GM19238 (cell line): ENCODE measurements at regions not wholly inside any gene's neighbourhood (a gene's known extent, or its start where the extent isn't known, plus 50 kb on each side); places are given as distances from the start of the nearest gene placed in this dataset.

Source experiments
- DNase-seq: peaks from one replicate; pipeline ENCODE4 v3.0.0; 2011; ENCODE audit warnings: low spot score; ENCODE audit not compliant: insufficient read length

DNA sequence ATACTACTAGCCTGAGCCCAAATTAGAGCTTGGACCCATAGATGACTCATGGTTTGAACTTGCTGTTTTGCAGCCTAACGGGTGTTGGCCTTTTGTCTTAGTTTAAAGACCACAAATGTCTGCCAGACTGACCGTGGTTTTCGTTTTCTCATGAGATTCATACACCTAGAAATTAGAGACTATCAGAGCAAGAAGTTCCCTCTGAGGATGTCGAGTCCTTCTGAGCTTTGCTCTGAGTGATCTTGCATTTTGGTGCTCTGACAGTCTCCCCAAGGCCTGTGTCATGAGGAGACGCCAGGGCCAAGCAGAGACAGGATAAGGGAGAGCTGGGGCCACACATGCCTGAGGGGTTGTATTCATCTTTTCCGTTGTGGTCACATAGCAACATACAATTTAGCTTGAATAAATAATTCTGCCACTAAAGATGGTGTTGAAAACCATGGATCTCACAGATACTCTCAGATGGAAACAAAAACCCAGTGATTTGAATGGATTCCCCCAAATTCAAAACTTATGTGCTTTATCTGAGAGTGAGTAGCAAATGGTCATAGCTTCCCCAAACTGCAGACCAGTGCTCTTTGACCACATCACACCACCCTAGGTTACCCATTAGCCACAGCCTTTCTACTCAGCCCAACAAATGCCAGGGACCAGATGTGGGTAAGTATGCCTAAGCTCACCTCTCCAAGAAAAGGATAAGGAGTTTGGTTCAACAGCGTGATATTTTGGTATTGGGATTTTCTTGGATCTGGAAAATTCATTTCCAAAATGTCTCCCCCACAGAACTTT lies 762.0 kb upstream of the IGFBP3 start:
- DNase-seq: no peak

GRCh38 chr7:46681865-46682503 lies 760.9 kb upstream of the IGFBP3 start:
- DNase-seq: no peak

GRCh38 chr7:46680147-46680546 lies 759.1 kb upstream of the IGFBP3 start:
- no peak for DNase-seq

- no peak for DNase-seq
Measured at GRCh38 chr7:46679671-46680070, 758.6 kb upstream of the IGFBP3 start.

GRCh38 chr7:46678421-46678820 lies 757.3 kb upstream of the IGFBP3 start:
- DNase-seq: no peak

- no peak for DNase-seq
Measured at GRCh38 chr7:46675456-46675855, 754.4 kb upstream of the IGFBP3 start.

DNA sequence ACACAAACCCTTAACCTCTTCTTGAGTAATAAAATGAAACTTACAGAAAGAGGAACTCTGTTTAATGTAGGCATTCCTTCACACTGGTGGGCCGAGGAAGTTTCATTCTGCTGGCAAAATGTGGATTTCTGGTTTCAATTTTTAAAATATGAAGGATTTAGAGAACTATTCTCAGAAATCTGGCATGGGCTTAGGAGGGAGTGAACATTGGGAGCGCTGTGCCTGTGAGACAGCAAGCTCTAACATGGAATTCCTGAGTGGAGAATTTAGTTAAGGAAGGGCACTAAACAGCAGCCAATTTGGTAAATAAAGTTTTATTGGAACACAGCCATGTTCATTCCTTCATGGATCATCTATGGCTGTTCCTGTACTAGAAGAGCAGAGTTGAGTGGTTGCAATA lies 751.8 kb upstream of the IGFBP3 start:
- DNase-seq: no peak

DNA sequence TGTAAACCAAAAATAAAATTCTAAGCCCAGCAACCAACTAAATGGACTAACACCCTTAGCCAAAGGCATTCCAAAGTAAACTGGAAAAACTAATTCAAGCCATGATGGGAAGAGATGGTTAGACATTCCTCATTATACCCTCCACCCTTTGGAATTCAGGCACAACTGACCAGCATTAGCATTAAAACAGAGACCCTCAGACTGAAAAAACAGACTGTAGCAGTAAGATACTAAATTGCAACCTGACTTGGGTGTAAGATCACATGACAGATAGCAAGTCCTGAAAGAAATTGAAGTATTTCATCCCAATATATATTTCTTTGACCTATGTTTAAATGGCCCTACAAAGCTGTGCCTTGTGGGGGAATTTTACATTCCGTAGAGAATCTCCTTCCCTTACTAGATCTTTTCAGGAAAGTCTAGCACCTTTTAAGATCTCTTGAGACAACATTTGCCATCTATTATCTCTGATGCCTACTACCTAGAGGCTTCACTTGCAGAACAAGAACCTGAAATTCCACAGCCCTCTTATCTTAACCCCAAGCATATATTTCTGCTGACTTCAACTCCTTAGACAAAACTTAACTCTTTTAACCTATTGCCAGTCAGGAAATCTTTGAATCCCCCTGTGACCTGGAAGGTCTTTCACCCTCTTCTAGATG lies 750.2 kb upstream of the IGFBP3 start:
- DNase-seq: no peak

DNA sequence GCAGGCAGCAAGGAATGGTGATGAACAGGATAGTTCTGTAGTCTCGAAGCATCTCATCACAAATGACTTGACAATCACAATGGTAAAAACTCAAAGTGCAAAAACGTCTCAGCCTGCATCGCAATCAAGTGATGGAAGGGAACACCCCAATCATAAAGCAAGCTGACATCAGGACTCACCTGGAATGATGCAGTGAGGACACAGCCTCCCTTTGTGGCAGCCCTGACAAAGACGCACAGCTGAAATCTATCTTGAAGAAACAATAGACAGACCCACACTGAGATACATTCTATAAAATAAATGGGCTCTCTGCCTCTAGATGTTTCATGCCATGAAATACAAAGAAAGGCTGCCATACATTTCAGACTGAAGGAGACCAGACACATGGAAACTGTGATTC lies 748.0 kb upstream of the IGFBP3 start:
- no peak for DNase-seq

- no peak for DNase-seq
Measured at GRCh38 chr7:46664453-46664852, 743.4 kb upstream of the IGFBP3 start.

DNA sequence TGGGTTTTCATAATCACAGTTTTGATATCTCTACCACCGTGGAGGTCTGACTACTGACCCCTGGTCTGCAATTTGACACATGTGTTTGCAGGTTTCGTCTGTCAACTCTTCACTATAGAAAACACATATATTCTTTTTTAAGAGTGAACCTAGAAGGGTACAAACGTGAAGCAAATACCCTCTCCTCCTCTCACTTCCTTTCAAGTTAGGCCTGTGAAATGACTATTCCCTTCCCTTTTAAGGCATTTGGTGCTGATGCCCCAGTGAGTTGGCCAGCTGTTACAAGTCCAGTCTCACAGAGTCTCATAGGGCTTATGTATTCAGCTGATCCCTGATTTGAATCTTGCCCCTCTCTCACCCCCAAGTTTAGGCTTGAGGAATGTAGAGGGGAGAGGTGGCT lies 742.0 kb upstream of the IGFBP3 start:
- DNase-seq: no peak

DNA sequence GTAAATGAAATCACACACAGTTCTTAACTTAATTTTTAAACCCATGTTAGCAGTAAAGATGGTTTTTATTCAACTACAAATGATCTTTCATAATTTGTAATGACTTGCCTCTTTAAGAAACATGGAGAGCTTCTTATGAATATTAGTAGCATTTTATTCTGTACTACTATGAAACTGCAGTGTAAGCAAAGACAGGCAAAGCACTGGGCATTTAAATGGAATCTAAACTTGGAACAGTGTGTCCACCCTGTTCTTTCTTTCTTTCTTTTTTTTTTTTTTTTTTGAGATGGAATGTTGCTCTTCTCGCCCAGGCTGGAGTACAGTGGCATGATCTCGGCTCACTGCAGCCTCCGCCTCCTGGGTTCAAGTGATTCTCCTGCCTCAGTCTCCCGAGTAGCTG lies 740.4 kb upstream of the IGFBP3 start:
- no peak for DNase-seq

GRCh38 chr7:46660402-46660980 lies 739.4 kb upstream of the IGFBP3 start:
- DNase-seq: no peak

GRCh38 chr7:46658281-46658680 lies 737.2 kb upstream of the IGFBP3 start:
- no peak for DNase-seq

GRCh38 chr7:46654546-46655443 lies 733.7 kb upstream of the IGFBP3 start:
- DNase-seq: no peak

DNA sequence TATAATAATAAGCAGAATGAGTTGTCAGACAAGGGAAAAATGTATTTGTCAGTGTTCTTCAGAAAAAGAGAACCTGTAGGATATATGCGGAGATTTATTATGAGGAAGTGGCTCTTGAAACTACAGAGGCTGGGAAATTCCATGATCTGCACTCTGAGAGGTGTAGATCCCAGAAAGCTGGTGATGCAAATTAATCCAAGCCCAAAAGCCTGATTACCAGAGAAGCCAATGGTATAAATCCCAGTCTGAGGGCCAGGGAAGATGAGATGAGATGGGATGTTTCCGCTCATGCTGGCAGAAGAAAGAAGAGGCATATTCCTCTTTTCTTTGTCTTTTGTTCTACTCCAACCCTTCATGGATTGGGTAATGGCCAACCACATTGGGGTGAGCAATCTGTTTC lies 732.8 kb upstream of the IGFBP3 start:
- DNase-seq: no peak

GRCh38 chr7:46652317-46652716 lies 731.2 kb upstream of the IGFBP3 start:
- no peak for DNase-seq

GRCh38 chr7:46651561-46652088 lies 730.6 kb upstream of the IGFBP3 start:
- DNase-seq: no peak

GRCh38 chr7:46651070-46651469 lies 730.0 kb upstream of the IGFBP3 start:
- no peak for DNase-seq

DNA sequence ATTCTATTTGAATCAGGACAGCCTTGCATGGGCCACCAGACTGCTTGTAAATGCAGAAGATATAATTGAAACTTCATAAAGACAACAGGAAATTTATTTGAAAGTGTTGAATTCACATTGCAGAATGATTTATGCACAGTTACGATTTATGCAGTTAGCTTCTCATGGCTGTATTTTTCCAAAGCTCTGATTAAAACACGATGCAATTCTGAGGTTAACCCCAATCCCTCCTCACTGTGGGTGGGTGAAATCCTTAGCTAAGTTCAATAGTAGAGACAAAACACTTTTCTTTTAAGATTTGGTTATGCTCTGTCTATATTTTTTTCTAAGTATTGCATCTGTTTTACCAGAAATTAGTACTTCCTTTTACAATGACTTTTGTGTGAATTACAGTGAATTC lies 728.8 kb upstream of the IGFBP3 start:
- no peak for DNase-seq
